Omental fat pad (tissue), 3 donors: ENCODE measurements at regions not wholly inside any gene's neighbourhood (a gene's known extent, or its start where the extent isn't known, plus 50 kb on each side); places are given as distances from the start of the nearest gene placed in this dataset.

Experiments used
- ATAC-seq: fragments of 150-250 bp; one replicate; pipeline ENCODE4 v1.9.1; 2016; ENCODE audit warnings: mild to moderate bottlenecking, moderate library complexity; ENCODE audit not compliant: low FRiP score
- DNase-seq: peaks from one replicate; pipeline ENCODE4 v3.0.0-alpha.2; 2019; ENCODE audit warnings: low spot score
- TF ChIP-seq, protein P1 (sequence below), 3 donors: fragments of 450-650 bp; IDR thresholded peaks; one replicate each; pipeline ENCODE4 v1.5.1; 2016 to 2017; ENCODE audit warnings: antibody characterized with exemption in 3 of 3, mild to moderate bottlenecking in 3 of 3, moderate library complexity in 2 of 3

DNA sequence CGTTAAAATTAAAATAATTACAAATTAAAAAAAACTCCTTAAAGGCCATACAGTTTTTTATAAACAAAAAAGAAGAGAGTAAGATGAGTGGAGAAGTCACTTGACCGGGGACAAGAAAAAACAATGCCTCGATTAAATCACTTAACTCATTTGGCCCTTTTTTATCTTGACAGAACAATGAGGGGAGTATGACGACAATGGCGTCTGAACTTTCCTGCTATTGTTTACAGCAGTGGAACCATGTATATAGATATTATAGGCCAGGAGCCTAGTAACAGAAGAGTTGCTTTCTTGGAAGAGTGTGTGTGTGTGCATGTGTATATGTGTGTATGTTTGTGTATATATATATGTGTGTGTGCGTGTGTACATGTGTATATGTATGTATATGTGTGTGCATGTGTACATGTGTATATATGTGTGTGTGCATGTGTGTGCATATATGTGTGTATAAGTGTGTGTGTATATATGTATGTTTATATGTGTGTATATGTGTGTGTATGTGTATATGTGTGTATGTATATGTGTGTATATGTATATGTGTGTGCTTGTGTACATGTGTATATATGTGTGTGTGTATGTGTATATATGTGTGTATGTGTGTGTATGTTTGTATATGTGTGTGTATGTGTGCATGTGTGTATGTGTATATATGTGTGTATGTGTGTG lies 153.4 kb upstream of the FAT1 start:
- no peak for DNase-seq
- TF ChIP-seq, protein P1, sequence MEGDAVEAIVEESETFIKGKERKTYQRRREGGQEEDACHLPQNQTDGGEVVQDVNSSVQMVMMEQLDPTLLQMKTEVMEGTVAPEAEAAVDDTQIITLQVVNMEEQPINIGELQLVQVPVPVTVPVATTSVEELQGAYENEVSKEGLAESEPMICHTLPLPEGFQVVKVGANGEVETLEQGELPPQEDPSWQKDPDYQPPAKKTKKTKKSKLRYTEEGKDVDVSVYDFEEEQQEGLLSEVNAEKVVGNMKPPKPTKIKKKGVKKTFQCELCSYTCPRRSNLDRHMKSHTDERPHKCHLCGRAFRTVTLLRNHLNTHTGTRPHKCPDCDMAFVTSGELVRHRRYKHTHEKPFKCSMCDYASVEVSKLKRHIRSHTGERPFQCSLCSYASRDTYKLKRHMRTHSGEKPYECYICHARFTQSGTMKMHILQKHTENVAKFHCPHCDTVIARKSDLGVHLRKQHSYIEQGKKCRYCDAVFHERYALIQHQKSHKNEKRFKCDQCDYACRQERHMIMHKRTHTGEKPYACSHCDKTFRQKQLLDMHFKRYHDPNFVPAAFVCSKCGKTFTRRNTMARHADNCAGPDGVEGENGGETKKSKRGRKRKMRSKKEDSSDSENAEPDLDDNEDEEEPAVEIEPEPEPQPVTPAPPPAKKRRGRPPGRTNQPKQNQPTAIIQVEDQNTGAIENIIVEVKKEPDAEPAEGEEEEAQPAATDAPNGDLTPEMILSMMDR (IDR thresholded peaks at IDR 0.05) = no peak
- no peak for ATAC-seq

DNA sequence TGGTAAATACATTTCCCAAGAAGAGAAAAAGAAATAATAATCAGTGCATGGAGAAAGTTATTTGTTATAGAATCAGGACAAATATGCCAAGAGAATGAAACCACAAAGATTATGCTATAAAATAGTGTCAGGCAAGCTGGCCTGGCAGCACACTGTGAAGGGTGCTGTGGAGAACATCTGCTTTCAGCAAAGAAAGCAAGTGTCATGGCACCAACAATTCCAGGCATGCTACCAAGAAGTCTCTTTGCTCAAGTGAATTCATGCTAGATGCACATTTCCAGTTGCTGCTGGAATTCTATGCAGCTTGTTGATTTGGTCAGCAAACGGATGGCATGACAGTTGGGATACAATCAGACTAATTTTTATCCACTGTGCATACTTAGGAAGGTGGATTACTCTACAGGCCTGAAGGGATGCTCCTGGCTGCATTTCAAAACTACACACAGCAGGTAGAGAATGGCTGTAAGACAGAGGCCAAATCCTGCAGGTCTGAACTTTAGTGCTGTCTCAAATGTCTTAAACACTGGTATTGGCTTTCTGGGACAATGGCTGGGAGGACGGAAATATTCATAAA lies 154.6 kb upstream of the FAT1 start:
- TF ChIP-seq, protein P1 (IDR thresholded peaks at IDR 0.05) = no peak
- DNase-seq = no peak

DNA sequence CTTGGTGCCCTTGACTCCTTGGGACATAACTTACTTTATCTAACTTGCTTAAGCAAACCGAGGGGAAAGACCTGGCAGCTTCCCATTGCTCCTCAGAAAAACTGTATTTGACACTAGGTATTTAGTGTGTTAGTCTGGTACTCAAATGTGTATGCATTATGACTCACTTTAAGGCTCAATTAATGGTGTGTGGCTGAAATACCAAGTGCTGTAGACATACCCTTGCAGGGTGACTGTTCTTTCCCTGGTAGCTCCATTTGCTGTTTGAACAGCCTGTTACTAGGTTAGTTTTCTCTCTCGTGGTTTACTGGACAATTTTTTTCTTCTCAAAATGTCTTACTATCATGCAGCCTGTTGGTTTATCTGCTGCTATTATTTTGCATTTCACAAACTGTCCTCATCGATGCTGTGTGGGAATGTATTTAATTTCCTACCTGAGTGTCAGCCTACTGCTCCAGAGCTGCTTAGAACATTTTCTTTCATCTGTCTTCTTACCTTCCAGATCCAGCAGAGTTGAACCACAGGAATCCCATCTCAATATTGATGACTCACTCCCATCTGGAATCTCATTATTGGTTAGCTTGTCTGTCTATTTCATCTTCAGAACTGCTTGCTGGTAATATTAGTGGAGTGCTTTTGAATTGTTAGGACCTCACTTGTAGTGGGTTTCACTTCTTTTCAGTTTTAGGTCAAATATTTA lies 158.0 kb upstream of the FAT1 start:
- DNase-seq = no peak
- TF ChIP-seq, protein P1 (IDR thresholded peaks at IDR 0.05) = no peak
- ATAC-seq = no peak

More for the DNA sequence above, 154.6 kb upstream of the FAT1 start:
- no peak for ATAC-seq

DNA sequence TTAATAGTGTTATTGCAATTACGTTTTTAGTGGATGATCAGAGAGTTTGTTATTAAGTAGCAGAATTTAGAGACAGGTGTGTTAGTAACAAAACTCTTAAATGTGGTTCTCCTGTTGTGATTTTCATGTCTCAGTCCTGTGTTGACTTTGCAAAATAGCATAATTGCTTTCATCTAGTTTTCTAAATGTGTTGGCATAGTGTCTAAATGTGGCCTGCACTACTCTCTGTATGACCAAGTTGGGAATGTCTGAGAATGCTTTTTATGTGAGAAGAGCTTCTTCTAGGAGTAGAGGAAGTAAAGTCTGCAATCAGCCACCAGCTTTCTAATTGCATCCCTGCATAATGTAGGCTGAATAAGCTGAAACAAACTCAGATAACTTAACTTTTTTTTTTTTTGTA lies 158.6 kb upstream of the FAT1 start:
- TF ChIP-seq, protein P1 (IDR thresholded peaks at IDR 0.05) = no peak
- DNase-seq = no peak
- no peak for ATAC-seq

DNA sequence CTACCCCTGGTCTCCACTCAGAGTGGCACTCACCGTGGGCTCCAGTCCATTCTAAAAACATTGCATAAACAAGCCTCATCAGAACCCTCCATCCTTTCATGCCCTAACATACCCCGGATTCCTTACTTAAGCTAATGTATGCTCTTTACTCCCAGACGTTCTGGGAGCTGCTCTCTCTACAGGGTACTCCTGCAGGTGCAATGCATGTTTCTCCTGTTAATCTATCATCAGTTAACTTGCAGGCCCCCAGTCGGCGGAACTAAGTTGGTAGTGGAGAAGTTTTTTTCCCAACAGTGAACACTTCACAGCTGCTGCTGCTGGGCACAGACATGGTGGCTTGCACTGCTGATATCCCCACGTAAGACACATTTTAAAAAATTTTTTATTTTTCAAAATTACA lies 161.6 kb upstream of the FAT1 start:
- TF ChIP-seq, protein P1 (IDR thresholded peaks at IDR 0.05) = no peak
- DNase-seq (no peak), ATAC-seq (no peak)

DNA sequence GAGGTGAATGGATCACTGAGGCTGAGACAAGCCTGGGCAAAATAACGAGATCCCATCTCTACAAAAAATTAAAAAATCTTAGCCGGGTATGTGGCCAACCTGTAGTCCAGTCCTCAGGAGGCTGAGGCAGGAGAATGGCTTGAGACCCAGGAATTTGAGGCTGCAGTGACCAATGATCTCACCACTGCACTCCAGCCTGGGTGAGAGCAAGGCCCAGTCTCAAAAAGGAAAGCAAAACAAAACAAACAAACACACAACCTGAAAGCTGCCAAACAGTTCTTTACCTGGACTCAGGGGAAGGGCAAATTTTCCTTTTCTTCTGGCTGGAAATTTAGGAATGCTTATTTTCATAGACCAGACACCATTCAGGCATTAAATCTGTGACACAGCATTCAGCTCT lies 163.1 kb upstream of the FAT1 start:
- ATAC-seq (no peak), DNase-seq (no peak)
- TF ChIP-seq, protein P1 (IDR thresholded peaks at IDR 0.05) = no peak
